Upper lobe of left lung (tissue), 6 donors: ENCODE measurements at regions not wholly inside any gene's neighbourhood (a gene's known extent, or its start where the extent isn't known, plus 50 kb on each side); places are given as distances from the start of the nearest gene placed in this dataset.

Experiments
- ATAC-seq, 2 donors: fragments of 200-7000 bp; cut with Tn5 transposase; one replicate each; pipeline ENCODE4 v1.9.1; 2022; ENCODE audit warnings: mild to moderate bottlenecking in 2 of 2, moderate library complexity in 2 of 2; ENCODE audit not compliant: low FRiP score in 2 of 2
- DNase-seq, 2 donors: peaks; one replicate each; pipeline ENCODE4 v3.0.0-alpha.2; 2019 to 2020
- H3K27ac ChIP-seq, 4 donors: fragments of 200-600 bp; sonication (generic); one replicate each; pipeline ENCODE4 v1.5.1; 2016 to 2019
- H3K27me3 ChIP-seq, 4 donors: fragments of 200-600 bp; sonication (generic); one replicate each; pipeline ENCODE4 v1.5.1; 2017 to 2019
- H3K36me3 ChIP-seq, 4 donors: fragments of 200-600 bp; sonication (generic); one replicate each; pipeline ENCODE4 v1.5.1; 2016 to 2019
- H3K4me1 ChIP-seq, 4 donors: fragments of 200-600 bp; sonication (generic); one replicate each; pipeline ENCODE4 v1.5.1; 2018 to 2019
- H3K4me3 ChIP-seq, 4 donors: fragments of 200-600 bp; sonication (generic); one replicate each; pipeline ENCODE4 v1.5.1; 2017 to 2019; ENCODE audit warnings: mild to moderate bottlenecking in 2 of 4, moderate library complexity in 1 of 4
- H3K9me3 ChIP-seq, 4 donors: fragments of 200-600 bp; sonication (generic); one replicate each; pipeline ENCODE4 v1.5.1; 2018 to 2019
- CTCF ChIP-seq, 6 experiments: fragments of 450-650 bp in 4 of 6; fragments of 200-600 bp in 2 of 6; sonication (generic) in 2 of 6; IDR thresholded peaks; one replicate each; pipeline ENCODE4 v1.5.1; 2016 to 2019; ENCODE audit warnings: antibody characterized with exemption in 6 of 6
- EP300 ChIP-seq, 4 donors: sonication (generic); formaldehyde crosslinking; IDR thresholded peaks; one replicate each; pipeline ENCODE4 v1.5.1; 2017; ENCODE audit warnings: antibody characterized with exemption in 4 of 4, control low read depth in 2 of 4
- POLR2A ChIP-seq, 4 donors: fragments of 450-650 bp; IDR thresholded peaks; one replicate each; pipeline ENCODE4 v1.5.1; 2016 to 2017; ENCODE audit warnings: antibody characterized with exemption in 4 of 4, mild to moderate bottlenecking in 2 of 4
- POLR2AphosphoS5 ChIP-seq, 2 donors: sonication (generic); formaldehyde crosslinking; IDR thresholded peaks; one replicate each; pipeline ENCODE4 v1.5.1; 2017; ENCODE audit warnings: antibody characterized with exemption in 2 of 2
- WGBS, 2 donors: methylation state at CpG; one replicate each; pipeline ENCODE4 v1.1.5; 2017 to 2018; 5-methylcytosine and 5-hydroxymethylcytosine counted together
- donor health status: DM: no; HTN: no; CAD: no; lungs with moderate emphysema.
- donor health status: DM: no; HTN: yes; CAD: no; lungs with severe emphysema.

DNA sequence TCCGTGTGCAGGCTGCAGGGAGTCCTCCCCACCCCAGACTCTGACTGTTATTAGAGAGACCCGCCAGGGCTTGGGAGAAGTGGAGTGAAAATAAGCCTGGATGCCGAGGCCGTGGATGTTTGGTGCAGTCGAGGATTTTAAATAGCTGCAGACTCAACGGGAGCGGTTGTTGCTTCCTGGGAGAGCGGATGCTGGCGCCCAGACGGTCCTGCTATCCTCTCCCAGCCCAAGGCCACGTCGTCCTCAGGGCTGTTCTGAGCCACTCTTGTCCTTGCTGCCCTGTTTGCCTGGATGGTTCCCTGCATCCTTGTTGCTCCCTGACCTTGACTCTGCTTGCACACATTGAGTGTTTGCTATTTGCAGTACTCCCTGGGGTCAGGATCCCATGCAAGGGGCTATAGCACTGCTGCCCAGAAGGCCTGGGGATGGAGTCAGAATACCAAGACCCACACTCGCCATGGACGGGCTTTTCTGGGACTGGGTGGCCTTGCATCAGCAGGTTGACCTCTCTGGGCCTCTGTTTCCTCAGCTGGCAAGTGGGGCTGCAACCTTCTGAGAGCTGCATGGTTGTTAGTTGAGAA is 205.3 kb upstream of the C1orf174 start:
- DNase-seq (no peak), ATAC-seq (no peak)
- Histone ChIP-seq H3K4me3 (no peak overlapping the region), H3K9me3 (no peaks in the 10 kb centered on the region), H3K36me3 (no peaks in the 10 kb centered on the region), H3K4me1 (no peaks in the 10 kb centered on the region), H3K27ac (no peak overlapping the region), H3K27me3 (no peaks in the 10 kb centered on the region)
- WGBS, 2 donors = 76 to 78% methylated on average over 14 of the region's 14 CpGs
- no peak for TF ChIP-seq POLR2A (IDR thresholded peaks at IDR 0.05)
- no peak for TF ChIP-seq POLR2AphosphoS5 (IDR thresholded peaks at IDR 0.05)
- TF ChIP-seq CTCF (IDR thresholded peaks at IDR 0.05) = no peak
- no peak for TF ChIP-seq EP300 (IDR thresholded peaks at IDR 0.05)

GRCh38 chr1:4106731-4107130 is 206.7 kb upstream of the C1orf174 start:
- Histone ChIP-seq H3K9me3 (no peaks in the 10 kb centered on the region), H3K27me3 (no peaks in the 10 kb centered on the region), H3K4me3 (no peak overlapping the region), H3K4me1 (no peaks in the 10 kb centered on the region), H3K27ac (no peak overlapping the region), H3K36me3 (no peaks in the 10 kb centered on the region)
- TF ChIP-seq EP300 (IDR thresholded peaks at IDR 0.05) = no peak
- TF ChIP-seq POLR2A (IDR thresholded peaks at IDR 0.05) = no peak
- TF ChIP-seq CTCF (IDR thresholded peaks at IDR 0.05) = no peak
- no peak for TF ChIP-seq POLR2AphosphoS5 (IDR thresholded peaks at IDR 0.05)
- WGBS, 2 donors = 71 to 75% methylated on average over 4 to 10 of the region's 10 CpGs
- no peak for DNase-seq
- ATAC-seq = peak in 1 of 2 donors; percentile 24

GRCh38 chr1:4107291-4107690 is 207.2 kb upstream of the C1orf174 start:
- ATAC-seq = no peak
- Histone ChIP-seq H3K36me3 (no peaks in the 10 kb centered on the region), H3K27ac (no peak overlapping the region), H3K4me1 (no peaks in the 10 kb centered on the region), H3K4me3 (no peak overlapping the region), H3K27me3 (no peaks in the 10 kb centered on the region), H3K9me3 (no peaks in the 10 kb centered on the region)
- 82 to 90% methylated on average over 8 of the region's 8 CpGs for WGBS, 2 donors
- TF ChIP-seq POLR2A (IDR thresholded peaks at IDR 0.05) (no peak), CTCF (IDR thresholded peaks at IDR 0.05) (no peak), POLR2AphosphoS5 (IDR thresholded peaks at IDR 0.05) (no peak), EP300 (IDR thresholded peaks at IDR 0.05) (no peak)
- DNase-seq = no peak

DNA sequence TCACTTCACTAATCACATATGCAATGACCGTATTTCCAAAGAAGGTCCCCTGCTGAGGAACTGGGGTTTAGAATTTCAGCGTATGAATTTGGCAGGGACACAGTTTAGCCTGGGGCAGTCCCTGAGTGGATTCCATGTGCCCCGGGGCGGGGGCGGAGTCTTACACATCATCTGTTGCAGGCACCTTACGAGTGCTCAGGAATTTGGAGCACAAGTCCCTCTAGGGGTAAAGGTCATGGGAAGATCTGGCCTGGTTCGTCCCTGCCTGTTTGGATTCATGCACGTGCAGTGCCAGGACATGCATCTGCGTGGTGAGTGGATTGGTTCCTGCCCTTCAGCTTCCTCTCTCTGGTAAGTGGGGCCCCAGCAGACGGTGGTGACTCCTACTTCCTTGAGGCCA is 208.3 kb upstream of the C1orf174 start:
- ATAC-seq (no peak), DNase-seq (no peak)
- no peaks in the 10 kb centered on the region for H3K27me3 ChIP-seq
- 32 to 54% methylated on average over 10 of the region's 10 CpGs for WGBS, 2 donors
- no peak overlapping the region for H3K27ac ChIP-seq
- H3K4me1 ChIP-seq = no peaks in the 10 kb centered on the region
- H3K36me3 ChIP-seq = no peaks in the 10 kb centered on the region
- H3K9me3 ChIP-seq = no peaks in the 10 kb centered on the region
- H3K4me3 ChIP-seq = no peak overlapping the region
- TF ChIP-seq POLR2AphosphoS5 (IDR thresholded peaks at IDR 0.05) (no peak), CTCF (IDR thresholded peaks at IDR 0.05) (no peak), EP300 (IDR thresholded peaks at IDR 0.05) (no peak)
